AG09319 (cell line): ENCODE measurements at regions not wholly inside any gene's neighbourhood (a gene's known extent, or its start where the extent isn't known, plus 50 kb on each side); places are given as distances from the start of the nearest gene placed in this dataset.

Experiments
- DNase-seq: peaks from one replicate; pipeline ENCODE4 v3.0.0-alpha.2; 2010; ENCODE audit warnings: low read depth; ENCODE audit errors: extremely low read depth
- CTCF ChIP-seq: IDR thresholded peaks from 2 replicates; pipeline ENCODE4 v1.5.1; 2011; ENCODE audit warnings: low read depth, mild to moderate bottlenecking, inconsistent platforms, low read length, moderate library complexity

- no peak for TF ChIP-seq CTCF
- no peak for DNase-seq
Observed at GRCh38 chr2:106991866-106992265, 105.9 kb upstream of the ST6GAL2 start.

- no peak for TF ChIP-seq CTCF
- DNase-seq = no peak
Observed at GRCh38 chr2:106995556-106995955, 109.6 kb upstream of the ST6GAL2 start.

GRCh38 chr2:106996171-106996769 is 110.3 kb upstream of the ST6GAL2 start:
- DNase-seq = no peak
- no peak for TF ChIP-seq CTCF

GRCh38 chr2:106997204-106997603 is 111.2 kb upstream of the ST6GAL2 start:
- DNase-seq = no peak

GRCh38 chr2:107001062-107001461 is 115.1 kb upstream of the ST6GAL2 start:
- no peak for TF ChIP-seq CTCF
- no peak for DNase-seq

More at GRCh38 chr2:106997204-106997603, 111.2 kb upstream of the ST6GAL2 start:
- no peak for TF ChIP-seq CTCF

GRCh38 chr2:107001551-107001950 is 115.6 kb upstream of the ST6GAL2 start:
- no peak for DNase-seq
- no peak for TF ChIP-seq CTCF

GRCh38 chr2:107001964-107002696 is 116.2 kb upstream of the ST6GAL2 start:
- no peak for DNase-seq
- TF ChIP-seq CTCF = no peak
